ENCODE measurements at regions not wholly inside any gene's neighbourhood (a gene's known extent, or its start where the extent isn't known, plus 50 kb on each side); places are given as distances from the start of the nearest gene placed in this dataset.

- no peak for TF ChIP-seq CTCF (IDR thresholded peaks at IDR 0.05; ENCODE audit: insufficient read depth, low read depth, low read length)
- no peak for TF ChIP-seq EZH2 (IDR thresholded peaks at IDR 0.05; ENCODE audit: insufficient read depth, low read length)
These were observed 636.1 kb upstream of the FZD8 start for GRCh38 chr10:36278176-36278575.

Data from astrocyte (in vitro differentiated cells and primary cell).